ENCODE measurements at regions not wholly inside any gene's neighbourhood (a gene's known extent, or its start where the extent isn't known, plus 50 kb on each side); places are given as distances from the start of the nearest gene placed in this dataset.
A peak's percentile ranks its signal among the peaks of the same experiment; 100 is the strongest.

DNA sequence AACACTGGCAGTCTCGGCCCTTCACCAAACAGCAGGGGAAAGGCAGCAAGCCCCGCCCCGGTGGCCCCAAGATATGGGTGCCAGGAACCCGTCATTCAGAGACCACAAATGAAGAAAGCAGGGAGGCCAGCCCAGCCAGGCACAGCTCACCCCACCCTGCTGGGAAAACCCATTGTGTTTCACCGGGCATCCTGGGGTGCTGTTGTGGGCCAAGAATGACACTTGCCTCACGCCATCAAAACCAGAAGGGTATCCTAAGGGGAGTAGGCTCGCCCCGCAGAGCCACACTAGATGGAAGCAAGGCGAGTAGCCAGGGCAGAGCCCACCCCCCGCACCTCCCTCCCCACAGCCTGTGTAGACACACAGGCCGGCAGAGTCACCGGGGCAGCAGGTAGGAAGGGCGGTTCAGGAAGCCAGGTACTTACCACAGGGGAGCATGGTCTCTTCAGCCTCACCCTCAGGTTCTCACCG, 72.5 kb upstream of the KCNMA1 start:
- peak; percentile 21 to 47 for DNase-seq

- DNase-seq: no peak
Measured at GRCh38 chr10:77707570-77707969, 70.0 kb upstream of the KCNMA1 start.

DNA sequence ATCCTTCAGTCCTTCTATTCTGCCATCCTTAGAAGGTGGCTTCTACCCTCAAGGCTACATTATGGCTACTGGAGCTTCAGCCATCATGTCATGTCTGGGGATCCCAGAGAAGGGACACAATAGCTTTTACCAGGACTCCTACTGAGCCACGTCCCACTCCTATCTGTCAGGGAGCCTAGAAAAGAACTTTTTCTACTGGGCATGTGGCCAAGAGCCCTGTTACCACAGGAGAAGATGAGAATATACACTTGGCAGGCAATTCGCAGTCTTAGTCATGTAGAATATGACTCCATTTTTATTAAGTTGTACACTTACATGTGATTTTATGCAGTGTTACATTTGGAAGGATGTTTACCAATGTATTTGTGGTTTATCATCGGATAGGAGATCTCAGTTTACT, 64.6 kb upstream of the KCNMA1 start:
- DNase-seq: no peak

DNA sequence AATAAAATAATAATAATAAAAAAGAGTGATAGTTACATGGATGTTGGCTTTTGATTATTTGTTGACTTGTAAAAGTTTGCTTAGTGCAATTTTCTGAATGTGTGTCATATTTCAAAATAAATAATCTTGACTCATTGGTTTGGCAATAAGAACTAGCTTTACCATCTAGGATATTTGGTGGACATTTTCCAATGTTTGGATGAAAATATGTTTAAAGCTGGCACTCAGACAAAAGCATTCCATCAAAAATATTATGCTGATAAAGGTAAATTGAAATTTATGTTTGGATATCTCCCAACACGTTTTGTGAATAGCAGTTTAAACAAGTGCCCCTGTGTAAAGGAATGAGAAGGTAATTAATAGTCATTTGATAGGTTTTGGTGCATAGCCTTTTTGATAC, 62.5 kb upstream of the KCNMA1 start:
- no peak for DNase-seq

DNA sequence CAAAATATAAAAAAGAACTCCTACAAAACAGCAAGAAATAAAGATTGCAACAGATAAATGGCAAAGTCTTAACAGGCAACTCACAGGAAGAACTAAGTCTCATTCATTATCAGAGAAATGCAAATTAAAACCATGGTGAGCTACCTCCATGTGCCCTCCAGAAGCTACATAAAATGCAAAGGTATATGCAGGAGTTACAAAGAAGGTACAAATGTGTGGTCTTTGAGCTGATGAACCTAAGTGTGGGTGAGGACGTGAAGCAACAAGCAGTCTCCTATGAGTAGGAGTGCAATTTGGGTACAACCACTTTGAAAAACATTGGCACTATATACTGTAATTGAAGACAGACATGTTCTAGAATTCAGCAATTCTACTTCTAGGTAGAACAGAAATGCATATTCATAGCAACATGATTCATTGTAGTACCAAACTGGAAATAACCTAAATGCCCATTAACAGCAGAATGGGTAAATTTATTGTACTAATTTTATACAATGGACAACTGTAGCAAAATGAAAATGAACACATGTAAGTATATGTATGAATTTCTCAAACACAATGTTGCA, 61.6 kb upstream of the KCNMA1 start:
- no peak for DNase-seq

DNA sequence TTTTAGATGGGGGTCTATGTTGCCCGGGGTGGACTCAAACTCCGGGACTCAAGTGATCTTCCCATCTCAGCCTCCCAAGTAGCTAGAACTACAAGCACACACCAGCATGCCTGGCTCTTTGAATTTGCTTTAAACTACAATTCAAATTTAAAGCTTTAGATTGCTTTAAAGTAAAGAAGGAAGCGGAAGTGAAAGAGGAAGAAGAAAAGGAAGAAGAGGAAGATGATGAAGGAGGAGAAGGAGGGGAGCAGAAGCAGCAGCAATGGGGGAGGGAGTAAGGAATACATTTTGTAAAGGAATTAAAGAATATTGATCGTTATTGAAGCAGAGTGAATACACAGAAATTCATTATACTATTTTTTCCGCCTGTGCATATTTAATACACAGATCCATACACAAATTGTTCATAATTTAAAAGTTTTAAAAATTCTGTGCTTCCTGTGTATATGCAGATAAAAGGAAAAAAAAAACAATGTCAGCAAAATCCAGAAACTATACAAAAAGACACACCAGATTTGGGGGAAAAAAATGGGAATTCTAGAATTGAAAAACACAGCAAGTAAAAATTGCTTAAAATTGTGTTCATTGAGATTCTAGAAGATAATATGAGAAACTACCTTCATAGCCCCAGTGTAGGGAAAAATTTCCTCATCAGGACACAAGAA, 60.8 kb upstream of the KCNMA1 start:
- DNase-seq: no peak

GRCh38 chr10:77696584-77696983, 59.0 kb upstream of the KCNMA1 start:
- no peak for DNase-seq

GRCh38 chr10:77695186-77695585, 57.6 kb upstream of the KCNMA1 start:
- no peak for DNase-seq

- no peak for DNase-seq
Measured at GRCh38 chr10:77692782-77693181, 55.2 kb upstream of the KCNMA1 start.

- DNase-seq: no peak
Measured at GRCh38 chr10:77689339-77689738, 51.7 kb upstream of the KCNMA1 start.

DNA sequence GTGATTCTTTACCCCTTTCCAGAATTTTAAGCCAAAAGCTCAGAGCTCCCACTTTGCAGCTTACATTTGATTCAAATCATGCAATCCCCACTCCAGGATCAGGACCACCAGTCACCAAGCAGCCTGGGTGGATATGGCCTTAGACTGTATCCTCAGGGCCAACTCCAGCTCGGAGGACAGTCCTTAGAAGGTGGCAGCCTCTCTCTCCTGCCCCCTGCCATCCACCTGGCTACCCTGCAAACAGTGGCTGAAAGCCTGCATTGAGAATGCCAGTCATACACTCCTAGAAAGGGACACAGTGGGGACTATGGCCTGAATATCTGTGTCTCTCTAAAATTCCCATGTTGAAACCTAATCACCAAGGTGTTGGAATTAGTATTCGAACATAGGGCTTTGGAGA, 50.0 kb upstream of the KCNMA1 start:
- no peak for DNase-seq
